Right renal pelvis (tissue), 4 donors: ENCODE measurements at regions not wholly inside any gene's neighbourhood (a gene's known extent, or its start where the extent isn't known, plus 50 kb on each side); places are given as distances from the start of the nearest gene placed in this dataset.

Source experiments
- DNase-seq, 4 donors: peaks; one replicate each; pipeline ENCODE4 v3.0.0-alpha.2; 2013; ENCODE audit warnings: low read depth in 4 of 4, low spot score in 3 of 4, missing footprints in 1 of 4

- no peak for DNase-seq
Observed at GRCh38 chr7:41756650-41757182, 53.8 kb upstream of the INHBA start.

- DNase-seq: no peak
Observed at GRCh38 chr7:41755096-41755495, 52.2 kb upstream of the INHBA start.

- DNase-seq: no peak
Observed at GRCh38 chr7:41754046-41754445, 51.2 kb upstream of the INHBA start.
